ENCODE measurements at regions not wholly inside any gene's neighbourhood (a gene's known extent, or its start where the extent isn't known, plus 50 kb on each side); places are given as distances from the start of the nearest gene placed in this dataset.

DNA sequence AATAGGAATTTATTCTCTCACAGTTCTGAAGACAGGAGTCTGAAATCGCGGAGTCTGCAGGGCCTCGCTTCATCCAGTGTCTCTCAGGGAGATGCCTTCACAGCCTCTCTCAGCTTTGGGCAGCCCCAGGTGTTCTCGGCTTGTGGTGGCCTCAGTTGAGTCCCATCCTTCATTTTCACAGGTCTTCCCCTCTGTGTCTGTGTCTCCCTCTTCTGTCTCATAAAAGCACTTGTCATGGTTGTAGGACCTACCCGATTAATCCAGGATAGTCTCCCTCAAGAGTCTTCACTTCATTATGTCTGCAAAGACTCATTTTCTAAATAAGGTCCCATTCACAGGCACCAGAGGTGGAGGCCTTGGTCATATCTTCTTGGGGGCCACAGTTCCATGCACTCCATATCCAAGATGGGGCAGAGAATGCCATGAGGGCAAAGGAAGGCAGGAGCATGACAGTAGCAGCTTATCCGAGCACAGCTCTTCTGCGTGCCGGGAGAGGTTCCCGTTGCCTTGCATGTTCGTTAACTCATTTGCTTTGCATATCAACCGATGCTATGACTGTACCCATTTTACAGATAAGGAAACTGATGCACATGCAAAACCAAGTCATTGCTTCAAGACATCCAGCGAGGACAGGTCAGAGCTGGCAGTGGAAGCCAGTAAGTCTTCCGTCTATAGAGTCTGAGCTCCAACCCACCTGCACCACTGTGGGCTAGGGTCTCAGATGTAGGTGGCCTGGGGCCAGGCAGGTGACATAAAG, 363.8 kb upstream of the SULF2 start:
- ATAC-seq (ENCODE audit: insufficient read depth, low read depth) (no peak), DNase-seq (no peak)
- no peak overlapping the region for H3K4me2 ChIP-seq (ENCODE audit: insufficient read depth, low read length)
- no peak overlapping the region for H3K4me3 ChIP-seq (ENCODE audit: low read depth in 1 of 2, low read length in 2 of 2)
- H3K9ac ChIP-seq (ENCODE audit: low read depth, low read length): no peak overlapping the region
- no peak overlapping the region for H3K27ac ChIP-seq (ENCODE audit: low read length)
- TF ChIP-seq EZH2 (IDR thresholded peaks at IDR 0.05; ENCODE audit: borderline replicate concordance, low read depth, low read length, severe bottlenecking) (no peak), CTCF (IDR thresholded peaks at IDR 0.05; ENCODE audit: borderline replicate concordance, extremely low read depth, low read length, poor library complexity, severe bottlenecking) (peak; percentile 16)
- no peaks in the 10 kb centered on the region for H3K36me3 ChIP-seq (ENCODE audit: insufficient read depth, low read length)
- no peaks in the 10 kb centered on the region for H3K79me2 ChIP-seq (ENCODE audit: insufficient read depth, low read length)
- H4K20me1 ChIP-seq (ENCODE audit: insufficient read depth, low read length): no peaks in the 10 kb centered on the region
- no peaks in the 10 kb centered on the region for H3K27me3 ChIP-seq (ENCODE audit: insufficient read depth, low read length, poor library complexity)
- no peaks in the 10 kb centered on the region for H3K9me3 ChIP-seq (ENCODE audit: insufficient read depth, low read length, severe bottlenecking)
- H3K4me1 ChIP-seq (ENCODE audit: insufficient read depth, low read length): peaks cover 15% of the 10 kb centered on the region
- no peak overlapping the region for H2AFZ ChIP-seq (ENCODE audit: low read depth, low read length)

DNA sequence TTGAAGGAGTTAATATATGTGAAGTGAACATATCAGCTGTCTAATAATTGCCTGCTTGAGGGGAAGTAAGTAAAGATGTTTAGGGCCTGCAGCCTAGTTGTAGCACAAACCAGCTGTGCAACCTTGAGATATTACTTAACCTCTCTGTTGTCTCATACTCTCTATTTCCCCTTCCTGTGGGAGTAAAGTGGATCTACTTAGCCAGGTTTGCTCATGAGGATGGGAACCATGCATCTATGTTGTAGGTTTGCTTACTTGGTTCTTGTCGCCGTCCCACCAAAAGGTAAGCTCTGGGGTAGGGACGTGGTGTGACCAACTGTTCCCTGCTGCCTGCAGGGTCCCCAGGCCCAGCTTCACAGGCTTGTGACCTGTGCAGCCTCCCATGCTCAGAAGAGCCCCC, 362.7 kb upstream of the SULF2 start:
- TF ChIP-seq EZH2 (IDR thresholded peaks at IDR 0.05; ENCODE audit: borderline replicate concordance, low read depth, low read length, severe bottlenecking): no peak
- no peak for TF ChIP-seq CTCF (IDR thresholded peaks at IDR 0.05; ENCODE audit: borderline replicate concordance, extremely low read depth, low read length, poor library complexity, severe bottlenecking)
- H3K9ac ChIP-seq (ENCODE audit: low read depth, low read length): no peak overlapping the region
- H3K79me2 ChIP-seq (ENCODE audit: insufficient read depth, low read length): no peaks in the 10 kb centered on the region
- H2AFZ ChIP-seq (ENCODE audit: low read depth, low read length): no peak overlapping the region
- peaks cover 7% of the 10 kb centered on the region for H3K4me1 ChIP-seq (ENCODE audit: insufficient read depth, low read length)
- no peak overlapping the region for H3K4me2 ChIP-seq (ENCODE audit: insufficient read depth, low read length)
- no peaks in the 10 kb centered on the region for H3K27me3 ChIP-seq (ENCODE audit: insufficient read depth, low read length, poor library complexity)
- no peak for DNase-seq
- no peaks in the 10 kb centered on the region for H3K36me3 ChIP-seq (ENCODE audit: insufficient read depth, low read length)
- no peaks in the 10 kb centered on the region for H3K9me3 ChIP-seq (ENCODE audit: insufficient read depth, low read length, severe bottlenecking)
- no peak overlapping the region for H3K4me3 ChIP-seq (ENCODE audit: low read depth in 1 of 2, low read length in 2 of 2)
- no peak overlapping the region for H3K27ac ChIP-seq (ENCODE audit: low read length)
- no peaks in the 10 kb centered on the region for H4K20me1 ChIP-seq (ENCODE audit: insufficient read depth, low read length)
- ATAC-seq (ENCODE audit: insufficient read depth, low read depth): no peak

DNA sequence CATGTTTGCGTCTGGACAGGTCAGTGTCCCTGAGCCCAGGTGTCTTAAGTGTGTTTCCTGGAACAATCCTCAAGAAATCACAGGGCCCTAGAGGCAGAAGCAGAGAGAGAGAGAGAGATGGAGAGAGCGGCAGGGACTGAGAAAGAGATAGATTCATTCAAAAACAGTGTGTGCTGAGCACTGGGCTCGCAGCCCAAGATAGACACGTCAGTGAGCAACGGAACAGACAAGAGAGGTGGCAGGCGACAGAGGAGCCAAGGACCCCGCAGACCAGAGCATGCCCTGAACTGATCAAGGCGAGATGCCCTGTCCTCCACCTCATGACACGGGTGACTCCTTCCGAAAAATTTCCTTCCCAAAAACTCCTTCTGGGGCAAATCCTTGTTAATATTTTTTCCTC, 362.0 kb upstream of the SULF2 start:
- peaks cover 4% of the 10 kb centered on the region; the same call in 1 of the 2 replicates for H3K4me1 ChIP-seq (ENCODE audit: insufficient read depth, low read length)
- TF ChIP-seq EZH2 (IDR thresholded peaks at IDR 0.05; ENCODE audit: borderline replicate concordance, low read depth, low read length, severe bottlenecking) (no peak), CTCF (IDR thresholded peaks at IDR 0.05; ENCODE audit: borderline replicate concordance, extremely low read depth, low read length, poor library complexity, severe bottlenecking) (no peak)
- no peaks in the 10 kb centered on the region for H3K36me3 ChIP-seq (ENCODE audit: insufficient read depth, low read length)
- no peak for DNase-seq
- H4K20me1 ChIP-seq (ENCODE audit: insufficient read depth, low read length): no peaks in the 10 kb centered on the region
- ATAC-seq (ENCODE audit: insufficient read depth, low read depth): no peak
- H3K27me3 ChIP-seq (ENCODE audit: insufficient read depth, low read length, poor library complexity): no peaks in the 10 kb centered on the region
- no peak overlapping the region for H3K4me2 ChIP-seq (ENCODE audit: insufficient read depth, low read length)
- H3K9me3 ChIP-seq (ENCODE audit: insufficient read depth, low read length, severe bottlenecking): no peaks in the 10 kb centered on the region
- H2AFZ ChIP-seq (ENCODE audit: low read depth, low read length): no peak overlapping the region
- no peak overlapping the region for H3K9ac ChIP-seq (ENCODE audit: low read depth, low read length)
- H3K27ac ChIP-seq (ENCODE audit: low read length): no peak overlapping the region
- H3K79me2 ChIP-seq (ENCODE audit: insufficient read depth, low read length): no peaks in the 10 kb centered on the region
- H3K4me3 ChIP-seq (ENCODE audit: low read depth in 1 of 2, low read length in 2 of 2): no peak overlapping the region
